ENCODE measurements at regions not wholly inside any gene's neighbourhood (a gene's known extent, or its start where the extent isn't known, plus 50 kb on each side); places are given as distances from the start of the nearest gene placed in this dataset.

DNA sequence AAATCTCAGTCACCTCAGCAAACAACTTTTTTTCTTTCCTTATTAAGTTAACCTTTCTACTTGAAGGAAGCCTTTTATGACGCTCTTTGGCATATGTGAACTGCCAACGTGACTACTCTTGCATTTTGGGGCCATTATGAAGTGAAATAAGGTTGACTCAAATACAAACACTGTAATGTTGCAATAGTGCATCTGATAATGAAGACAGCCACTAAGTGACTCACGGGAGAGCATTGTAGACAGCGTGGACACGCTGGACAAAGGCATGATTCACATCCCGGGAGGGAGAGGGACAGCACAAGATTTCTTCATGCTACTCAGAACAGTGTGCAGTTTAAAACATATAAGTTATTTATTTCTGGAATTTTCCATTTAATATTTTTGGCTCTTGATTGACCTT lies 560.8 kb downstream of the ETS1 start:
- no peaks in the 10 kb centered on the region for H3K36me3 ChIP-seq (ENCODE audit: control insufficient read depth in 2 of 2, extremely low read depth in 1 of 2, insufficient read depth in 2 of 2, low read length in 2 of 2)
- intact Hi-C loops (cut with micrococcal nuclease) (no loop called here), dilution Hi-C loops (cut with MboI; ENCODE audit: extremely low pct_ligation_motif_present, low sequenced_read_pairs) (loop anchor here (25.0 kb wide), 2 partner anchors 136 to 611 kb away; no protein-coding TSS in a partner anchor)
- FAIRE-seq (peak; percentile 90), DNase-seq (ENCODE audit: low read depth, low spot score) (peak; percentile 81)
- BruUV-seq (replicated peaks): no TSS peak
- H3K9me1 ChIP-seq (replicated peaks; ENCODE audit: control insufficient read depth, extremely low read depth, insufficient read depth, low read length): no peaks in the 10 kb centered on the region
- TF ChIP-seq, protein P1, sequence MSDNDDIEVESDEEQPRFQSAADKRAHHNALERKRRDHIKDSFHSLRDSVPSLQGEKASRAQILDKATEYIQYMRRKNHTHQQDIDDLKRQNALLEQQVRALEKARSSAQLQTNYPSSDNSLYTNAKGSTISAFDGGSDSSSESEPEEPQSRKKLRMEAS (IDR thresholded peaks at IDR 0.05; ENCODE audit: insufficient read depth, insufficient read length): no peak
- peak; percentile 96 for TF ChIP-seq GATA2 (IDR thresholded peaks at IDR 0.05; ENCODE audit: insufficient read depth, insufficient read length, low read depth, low read length)
- TF ChIP-seq MYC (IDR thresholded peaks at IDR 0.05; ENCODE audit: low read depth, low read length): no peak
- no peak for TF ChIP-seq POLR2AphosphoS5 (IDR thresholded peaks at IDR 0.05; ENCODE audit: insufficient read depth, low read depth, low read length)
- TF ChIP-seq EZH2 (IDR thresholded peaks at IDR 0.05; ENCODE audit: borderline replicate concordance, low read depth, low read length, severe bottlenecking): no peak
- no peak for TF ChIP-seq POLR2A (IDR thresholded peaks at IDR 0.05; ENCODE audit: low read depth, low read length)
- peak; percentile 99 for TF ChIP-seq FOS (IDR thresholded peaks at IDR 0.05; ENCODE audit: borderline replicate concordance, insufficient read depth, low read length)
- TF ChIP-seq, protein P2, sequence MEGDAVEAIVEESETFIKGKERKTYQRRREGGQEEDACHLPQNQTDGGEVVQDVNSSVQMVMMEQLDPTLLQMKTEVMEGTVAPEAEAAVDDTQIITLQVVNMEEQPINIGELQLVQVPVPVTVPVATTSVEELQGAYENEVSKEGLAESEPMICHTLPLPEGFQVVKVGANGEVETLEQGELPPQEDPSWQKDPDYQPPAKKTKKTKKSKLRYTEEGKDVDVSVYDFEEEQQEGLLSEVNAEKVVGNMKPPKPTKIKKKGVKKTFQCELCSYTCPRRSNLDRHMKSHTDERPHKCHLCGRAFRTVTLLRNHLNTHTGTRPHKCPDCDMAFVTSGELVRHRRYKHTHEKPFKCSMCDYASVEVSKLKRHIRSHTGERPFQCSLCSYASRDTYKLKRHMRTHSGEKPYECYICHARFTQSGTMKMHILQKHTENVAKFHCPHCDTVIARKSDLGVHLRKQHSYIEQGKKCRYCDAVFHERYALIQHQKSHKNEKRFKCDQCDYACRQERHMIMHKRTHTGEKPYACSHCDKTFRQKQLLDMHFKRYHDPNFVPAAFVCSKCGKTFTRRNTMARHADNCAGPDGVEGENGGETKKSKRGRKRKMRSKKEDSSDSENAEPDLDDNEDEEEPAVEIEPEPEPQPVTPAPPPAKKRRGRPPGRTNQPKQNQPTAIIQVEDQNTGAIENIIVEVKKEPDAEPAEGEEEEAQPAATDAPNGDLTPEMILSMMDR (IDR thresholded peaks at IDR 0.05; ENCODE audit: extremely low read depth in 1 of 2, insufficient read depth in 1 of 2, low read depth in 1 of 2, low read length in 2 of 2): no peak
- TF ChIP-seq JUN (IDR thresholded peaks at IDR 0.05; ENCODE audit: borderline replicate concordance, insufficient read depth, insufficient read length, low read depth): peak; percentile 76
- CTCF ChIA-PET: interaction anchor here (1.2 to 1.6 kb wide), 2 partner anchors 131 to 804 kb away, joined by 3 to 9 read pairs; no protein-coding TSS in a partner anchor
- no peak overlapping the region for H2AFZ ChIP-seq (ENCODE audit: low read depth, low read length)
- H3K79me2 ChIP-seq (ENCODE audit: control insufficient read depth, insufficient read depth, low read length): no peaks in the 10 kb centered on the region
- no peaks in the 10 kb centered on the region for H4K20me1 ChIP-seq (replicated peaks; ENCODE audit: control insufficient read depth, extremely low read depth, insufficient read depth, low read length)
- H3K9me3 ChIP-seq (replicated peaks; ENCODE audit: control insufficient read depth, insufficient read depth, low read length): no peaks in the 10 kb centered on the region
- no peaks in the 10 kb centered on the region for H3K27me3 ChIP-seq (ENCODE audit: control insufficient read depth in 2 of 2, insufficient read depth in 2 of 2, low read length in 2 of 2)
- no peak overlapping the region for H3K4me3 ChIP-seq (replicated peaks in 1 of 3; ENCODE audit: insufficient read depth in 1 of 3, low read depth in 1 of 3, low read length in 3 of 3)
- peak overlapping the region; percentile 32 for H3K4me2 ChIP-seq (ENCODE audit: insufficient read depth, low read length)
- peaks cover 25% of the 10 kb centered on the region for H3K4me1 ChIP-seq (ENCODE audit: control insufficient read depth, extremely low read depth, insufficient read depth, low read length)
- H3K9ac ChIP-seq (replicated peaks; ENCODE audit: extremely low read depth, insufficient read depth, low read length): no peak overlapping the region
- H3K27ac ChIP-seq (ENCODE audit: insufficient read depth, low read depth, low read length): peak overlapping the region; percentile 39
- POLR2A ChIA-PET: no interaction called here

Data from endothelial cell of umbilical vein (primary cell).